ENCODE measurements at regions not wholly inside any gene's neighbourhood (a gene's known extent, or its start where the extent isn't known, plus 50 kb on each side); places are given as distances from the start of the nearest gene placed in this dataset.

- no peaks in the 10 kb centered on the region for H3K27me3 ChIP-seq
- H3K36me3 ChIP-seq, result no peaks in the 10 kb centered on the region
- H3K9me3 ChIP-seq, result no peaks in the 10 kb centered on the region
- DNase-seq, result no peak
- TF ChIP-seq, protein P1, sequence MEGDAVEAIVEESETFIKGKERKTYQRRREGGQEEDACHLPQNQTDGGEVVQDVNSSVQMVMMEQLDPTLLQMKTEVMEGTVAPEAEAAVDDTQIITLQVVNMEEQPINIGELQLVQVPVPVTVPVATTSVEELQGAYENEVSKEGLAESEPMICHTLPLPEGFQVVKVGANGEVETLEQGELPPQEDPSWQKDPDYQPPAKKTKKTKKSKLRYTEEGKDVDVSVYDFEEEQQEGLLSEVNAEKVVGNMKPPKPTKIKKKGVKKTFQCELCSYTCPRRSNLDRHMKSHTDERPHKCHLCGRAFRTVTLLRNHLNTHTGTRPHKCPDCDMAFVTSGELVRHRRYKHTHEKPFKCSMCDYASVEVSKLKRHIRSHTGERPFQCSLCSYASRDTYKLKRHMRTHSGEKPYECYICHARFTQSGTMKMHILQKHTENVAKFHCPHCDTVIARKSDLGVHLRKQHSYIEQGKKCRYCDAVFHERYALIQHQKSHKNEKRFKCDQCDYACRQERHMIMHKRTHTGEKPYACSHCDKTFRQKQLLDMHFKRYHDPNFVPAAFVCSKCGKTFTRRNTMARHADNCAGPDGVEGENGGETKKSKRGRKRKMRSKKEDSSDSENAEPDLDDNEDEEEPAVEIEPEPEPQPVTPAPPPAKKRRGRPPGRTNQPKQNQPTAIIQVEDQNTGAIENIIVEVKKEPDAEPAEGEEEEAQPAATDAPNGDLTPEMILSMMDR (IDR thresholded peaks at IDR 0.05), result no peak
- H3K4me1 ChIP-seq, result no peaks in the 10 kb centered on the region
- no peak overlapping the region for H3K4me3 ChIP-seq
- intact Hi-C loops (cut with DNase I; ENCODE audit: low total_unique reads), result no loop called here
- no peak overlapping the region for H3K27ac ChIP-seq
Observed at GRCh38 chr18:60232541-60232940, 140.0 kb downstream of the MC4R start.

GRCh38 chr18:60228609-60229595 lies 143.7 kb downstream of the MC4R start:
- no peak overlapping the region for H3K27ac ChIP-seq
- TF ChIP-seq, protein P1 (IDR thresholded peaks at IDR 0.05), result no peak
- DNase-seq, result no peak
- H3K4me3 ChIP-seq, result no peak overlapping the region
- no peaks in the 10 kb centered on the region for H3K27me3 ChIP-seq
- H3K4me1 ChIP-seq, result no peaks in the 10 kb centered on the region
- intact Hi-C loops (cut with DNase I; ENCODE audit: low total_unique reads), result no loop called here
- H3K36me3 ChIP-seq, result no peaks in the 10 kb centered on the region
- H3K9me3 ChIP-seq, result peaks cover 0 to 4% (median 0%) of the 10 kb centered on the region in 3 donors

DNA sequence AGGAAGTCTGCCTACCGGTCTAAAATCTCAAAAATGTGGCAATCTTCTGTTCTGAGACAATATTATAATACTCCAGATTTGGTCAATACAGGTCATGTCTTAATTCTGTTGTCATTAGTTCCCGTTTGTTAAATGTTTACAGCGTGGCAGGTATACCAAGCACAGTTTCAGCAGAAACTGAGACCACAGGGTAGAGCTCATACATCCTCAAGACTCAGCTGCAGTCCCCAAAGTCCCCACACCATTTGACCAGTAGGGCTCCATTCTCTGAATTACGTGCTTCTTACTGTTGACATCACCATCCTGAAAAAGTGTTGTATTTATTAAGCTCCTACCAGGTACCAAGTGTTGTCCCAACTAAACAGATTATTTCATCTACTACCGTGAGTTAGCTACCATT lies 157.1 kb downstream of the MC4R start:
- intact Hi-C loops (cut with DNase I; ENCODE audit: low total_unique reads), result no loop called here

GRCh38 chr18:60209042-60209441 lies 163.5 kb downstream of the MC4R start:
- Histone ChIP-seq H3K27ac (no peak overlapping the region), H3K4me3 (no peak overlapping the region), H3K36me3 (no peaks in the 10 kb centered on the region), H3K27me3 (no peaks in the 10 kb centered on the region), H3K9me3 (no peaks in the 10 kb centered on the region), H3K4me1 (no peaks in the 10 kb centered on the region)
- intact Hi-C loops (cut with DNase I; ENCODE audit: low total_unique reads), result no loop called here
- DNase-seq, result no peak
- TF ChIP-seq, protein P1 (IDR thresholded peaks at IDR 0.05), result no peak

More for the DNA sequence above, 157.1 kb downstream of the MC4R start:
- no peak overlapping the region for H3K27ac ChIP-seq
- no peak for DNase-seq
- no peaks in the 10 kb centered on the region for H3K36me3 ChIP-seq
- TF ChIP-seq, protein P1 (IDR thresholded peaks at IDR 0.05), result no peak
- H3K27me3 ChIP-seq, result no peaks in the 10 kb centered on the region
- H3K9me3 ChIP-seq, result no peaks in the 10 kb centered on the region
- no peaks in the 10 kb centered on the region for H3K4me1 ChIP-seq
- H3K4me3 ChIP-seq, result no peak overlapping the region

DNA sequence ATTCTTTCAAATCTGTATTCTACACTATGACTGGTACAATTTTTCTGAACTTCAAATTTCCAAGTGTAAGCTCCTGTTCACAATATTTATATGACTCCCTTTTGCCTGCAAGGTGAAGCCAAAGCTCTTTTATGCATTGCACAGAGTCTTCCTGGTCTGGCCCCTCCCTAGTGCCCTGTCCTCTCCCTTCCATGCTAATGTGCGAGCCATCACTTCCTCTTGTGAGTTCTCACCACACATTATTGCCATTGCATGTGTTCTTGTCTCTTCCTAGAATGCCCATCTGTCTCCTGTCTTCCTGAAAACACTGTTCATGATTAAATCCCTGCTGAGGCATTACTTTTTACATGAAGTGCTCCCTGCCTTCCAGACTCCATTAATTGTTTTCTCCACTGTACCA lies 169.9 kb downstream of the MC4R start:
- no peak overlapping the region for H3K4me3 ChIP-seq
- H3K27ac ChIP-seq, result no peak overlapping the region
- no peak for DNase-seq
- H3K27me3 ChIP-seq, result no peaks in the 10 kb centered on the region
- H3K4me1 ChIP-seq, result no peaks in the 10 kb centered on the region
- TF ChIP-seq, protein P1 (IDR thresholded peaks at IDR 0.05), result no peak
- intact Hi-C loops (cut with DNase I; ENCODE audit: low total_unique reads), result no loop called here
- no peaks in the 10 kb centered on the region for H3K36me3 ChIP-seq
- H3K9me3 ChIP-seq, result no peaks in the 10 kb centered on the region

Data from tibial artery (tissue), 4 donors.